GM21447 (cell line): ENCODE measurements at regions not wholly inside any gene's neighbourhood (a gene's known extent, or its start where the extent isn't known, plus 50 kb on each side); places are given as distances from the start of the nearest gene placed in this dataset.

Experiments
- ATAC-seq: cut with Tn5 transposase; IDR thresholded peaks from one replicate; pipeline ENCODE4 v1.9.1; 2021; ENCODE audit not compliant: unreplicated experiment

- no peak for ATAC-seq
Observed at GRCh38 chr1:10960411-10961299, 51.8 kb upstream of the TARDBP start.

GRCh38 chr1:10961300-10961833, 51.1 kb upstream of the TARDBP start:
- no peak for ATAC-seq

GRCh38 chr1:10962483-10962882, 50.0 kb upstream of the TARDBP start:
- no peak for ATAC-seq
